ENCODE measurements at regions not wholly inside any gene's neighbourhood (a gene's known extent, or its start where the extent isn't known, plus 50 kb on each side); places are given as distances from the start of the nearest gene placed in this dataset.

DNA sequence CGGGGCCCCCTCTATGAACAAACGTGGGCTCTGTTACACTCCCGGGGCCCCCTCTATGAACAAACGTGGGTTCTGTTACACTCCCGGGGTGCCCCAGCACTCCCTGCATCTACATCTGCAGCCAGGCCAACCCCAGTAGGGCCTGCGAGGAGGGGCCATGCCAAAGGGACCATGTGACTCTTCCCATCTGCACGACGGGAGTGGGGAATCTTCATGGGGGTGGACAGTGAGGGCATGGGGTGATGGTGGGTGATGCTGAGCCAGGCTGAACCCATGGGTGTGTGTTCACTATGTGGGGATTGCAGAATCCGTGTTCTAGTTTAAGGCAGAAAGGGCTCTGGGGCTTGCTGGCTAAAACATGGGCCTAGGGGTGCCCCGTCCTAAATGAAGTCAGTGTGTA, 69.9 kb upstream of the ARHGEF7 start (continued):
- TF ChIP-seq, protein P1, sequence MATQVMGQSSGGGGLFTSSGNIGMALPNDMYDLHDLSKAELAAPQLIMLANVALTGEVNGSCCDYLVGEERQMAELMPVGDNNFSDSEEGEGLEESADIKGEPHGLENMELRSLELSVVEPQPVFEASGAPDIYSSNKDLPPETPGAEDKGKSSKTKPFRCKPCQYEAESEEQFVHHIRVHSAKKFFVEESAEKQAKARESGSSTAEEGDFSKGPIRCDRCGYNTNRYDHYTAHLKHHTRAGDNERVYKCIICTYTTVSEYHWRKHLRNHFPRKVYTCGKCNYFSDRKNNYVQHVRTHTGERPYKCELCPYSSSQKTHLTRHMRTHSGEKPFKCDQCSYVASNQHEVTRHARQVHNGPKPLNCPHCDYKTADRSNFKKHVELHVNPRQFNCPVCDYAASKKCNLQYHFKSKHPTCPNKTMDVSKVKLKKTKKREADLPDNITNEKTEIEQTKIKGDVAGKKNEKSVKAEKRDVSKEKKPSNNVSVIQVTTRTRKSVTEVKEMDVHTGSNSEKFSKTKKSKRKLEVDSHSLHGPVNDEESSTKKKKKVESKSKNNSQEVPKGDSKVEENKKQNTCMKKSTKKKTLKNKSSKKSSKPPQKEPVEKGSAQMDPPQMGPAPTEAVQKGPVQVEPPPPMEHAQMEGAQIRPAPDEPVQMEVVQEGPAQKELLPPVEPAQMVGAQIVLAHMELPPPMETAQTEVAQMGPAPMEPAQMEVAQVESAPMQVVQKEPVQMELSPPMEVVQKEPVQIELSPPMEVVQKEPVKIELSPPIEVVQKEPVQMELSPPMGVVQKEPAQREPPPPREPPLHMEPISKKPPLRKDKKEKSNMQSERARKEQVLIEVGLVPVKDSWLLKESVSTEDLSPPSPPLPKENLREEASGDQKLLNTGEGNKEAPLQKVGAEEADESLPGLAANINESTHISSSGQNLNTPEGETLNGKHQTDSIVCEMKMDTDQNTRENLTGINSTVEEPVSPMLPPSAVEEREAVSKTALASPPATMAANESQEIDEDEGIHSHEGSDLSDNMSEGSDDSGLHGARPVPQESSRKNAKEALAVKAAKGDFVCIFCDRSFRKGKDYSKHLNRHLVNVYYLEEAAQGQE (IDR thresholded peaks at IDR 0.05; ENCODE audit: unreplicated experiment) = no peak
- TF ChIP-seq EZH2phosphoT487 (IDR thresholded peaks at IDR 0.05; ENCODE audit: unreplicated experiment) (no peak), STAT1 (IDR thresholded peaks at IDR 0.05; ENCODE audit: unreplicated experiment) (no peak), EZH2 (IDR thresholded peaks at IDR 0.05; ENCODE audit: low read depth, unreplicated experiment) (no peak), ZNF331 (CRISPR knock-in tag; IDR thresholded peaks at IDR 0.05; ENCODE audit: low read depth) (no peak), POLR2AphosphoS5 (IDR thresholded peaks at IDR 0.05; ENCODE audit: low read depth) (no peak), JUNB (IDR thresholded peaks at IDR 0.05; ENCODE audit: unreplicated experiment) (no peak), NANOG (IDR thresholded peaks at IDR 0.05; ENCODE audit: borderline replicate concordance) (no peak)
- TF ChIP-seq, protein P2, sequence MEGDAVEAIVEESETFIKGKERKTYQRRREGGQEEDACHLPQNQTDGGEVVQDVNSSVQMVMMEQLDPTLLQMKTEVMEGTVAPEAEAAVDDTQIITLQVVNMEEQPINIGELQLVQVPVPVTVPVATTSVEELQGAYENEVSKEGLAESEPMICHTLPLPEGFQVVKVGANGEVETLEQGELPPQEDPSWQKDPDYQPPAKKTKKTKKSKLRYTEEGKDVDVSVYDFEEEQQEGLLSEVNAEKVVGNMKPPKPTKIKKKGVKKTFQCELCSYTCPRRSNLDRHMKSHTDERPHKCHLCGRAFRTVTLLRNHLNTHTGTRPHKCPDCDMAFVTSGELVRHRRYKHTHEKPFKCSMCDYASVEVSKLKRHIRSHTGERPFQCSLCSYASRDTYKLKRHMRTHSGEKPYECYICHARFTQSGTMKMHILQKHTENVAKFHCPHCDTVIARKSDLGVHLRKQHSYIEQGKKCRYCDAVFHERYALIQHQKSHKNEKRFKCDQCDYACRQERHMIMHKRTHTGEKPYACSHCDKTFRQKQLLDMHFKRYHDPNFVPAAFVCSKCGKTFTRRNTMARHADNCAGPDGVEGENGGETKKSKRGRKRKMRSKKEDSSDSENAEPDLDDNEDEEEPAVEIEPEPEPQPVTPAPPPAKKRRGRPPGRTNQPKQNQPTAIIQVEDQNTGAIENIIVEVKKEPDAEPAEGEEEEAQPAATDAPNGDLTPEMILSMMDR (conservative IDR thresholded peaks at IDR 0.05; ENCODE audit: low read depth in 2 of 2) = no peak
- TF ChIP-seq, protein P3, sequence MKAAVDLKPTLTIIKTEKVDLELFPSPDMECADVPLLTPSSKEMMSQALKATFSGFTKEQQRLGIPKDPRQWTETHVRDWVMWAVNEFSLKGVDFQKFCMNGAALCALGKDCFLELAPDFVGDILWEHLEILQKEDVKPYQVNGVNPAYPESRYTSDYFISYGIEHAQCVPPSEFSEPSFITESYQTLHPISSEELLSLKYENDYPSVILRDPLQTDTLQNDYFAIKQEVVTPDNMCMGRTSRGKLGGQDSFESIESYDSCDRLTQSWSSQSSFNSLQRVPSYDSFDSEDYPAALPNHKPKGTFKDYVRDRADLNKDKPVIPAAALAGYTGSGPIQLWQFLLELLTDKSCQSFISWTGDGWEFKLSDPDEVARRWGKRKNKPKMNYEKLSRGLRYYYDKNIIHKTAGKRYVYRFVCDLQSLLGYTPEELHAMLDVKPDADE (IDR thresholded peaks at IDR 0.05) = no peak

DNA sequence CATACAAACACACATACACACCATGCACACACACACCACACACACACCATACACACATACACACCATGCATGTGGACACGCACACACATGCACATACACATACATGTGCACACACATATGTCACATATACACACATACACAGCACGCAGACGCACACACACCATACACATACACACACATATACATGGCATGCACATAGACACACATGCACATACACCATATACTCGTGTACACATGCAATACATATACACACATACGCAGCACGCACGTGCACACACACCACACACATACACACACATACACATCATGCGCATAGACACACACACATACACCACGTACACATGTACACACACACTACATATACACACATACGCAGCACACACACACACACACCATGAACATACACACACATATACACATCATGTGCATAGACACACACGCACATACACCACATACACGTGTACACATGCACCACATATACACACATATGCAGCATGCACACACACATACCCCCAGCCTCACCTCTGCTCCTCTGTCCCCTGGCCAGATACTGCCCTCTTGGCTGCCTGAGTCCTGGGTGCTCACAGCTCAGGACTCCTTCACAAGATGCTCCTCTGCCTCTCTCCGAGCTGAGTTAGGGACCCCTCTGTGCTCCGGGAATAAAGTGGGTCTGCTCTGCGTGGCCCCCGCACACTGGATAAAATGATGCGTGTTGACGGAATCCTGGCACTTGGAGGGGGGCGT, 70.9 kb upstream of the ARHGEF7 start:
- H3K27me3 ChIP-seq (ENCODE audit: insufficient read depth) = no peaks in the 10 kb centered on the region
- Mint-ChIP-seq H3K4me1 (no peaks in the 10 kb centered on the region), H3K27ac (no peak overlapping the region), H3K9me3 (peaks cover 41% of the 10 kb centered on the region), H3K4me3 (no peak overlapping the region), H3K27me3 (ENCODE audit: insufficient read depth, low read depth, poor library complexity) (no peaks in the 10 kb centered on the region), H3K36me3 (ENCODE audit: low read depth) (peaks cover 30% of the 10 kb centered on the region)
- H2AFZ ChIP-seq = no peak overlapping the region
- no peaks in the 10 kb centered on the region for H3F3A ChIP-seq (replicated peaks; ENCODE audit: low read depth)
- H3K79me2 ChIP-seq (replicated peaks; ENCODE audit: insufficient read depth) = no peaks in the 10 kb centered on the region
- H4K20me1 ChIP-seq (replicated peaks; ENCODE audit: insufficient read depth) = no peaks in the 10 kb centered on the region
- no peak overlapping the region for H3K27ac ChIP-seq (ENCODE audit: low read depth)
- no peaks in the 10 kb centered on the region for H3K4me1 ChIP-seq (ENCODE audit: insufficient read depth)
- no peak for ATAC-seq
- H3K4me3 ChIP-seq = no peak overlapping the region
- no peak for DNase-seq (ENCODE audit: low spot score)
- peaks cover 5% of the 10 kb centered on the region for H3K9me2 ChIP-seq (ENCODE audit: insufficient read depth)
- no peaks in the 10 kb centered on the region; the same call in 1 of the 2 replicates for H3K36me3 ChIP-seq (ENCODE audit: insufficient read depth)
- no peak overlapping the region for H3K4me2 ChIP-seq
- no peak for TF ChIP-seq ZNF331 (CRISPR knock-in tag; IDR thresholded peaks at IDR 0.05; ENCODE audit: low read depth)
- no peak for TF ChIP-seq CREB1 (CRISPR knock-in tag; IDR thresholded peaks at IDR 0.05; ENCODE audit: low read depth)
- no peak for TF ChIP-seq EZH2phosphoT487 (IDR thresholded peaks at IDR 0.05; ENCODE audit: unreplicated experiment)
- TF ChIP-seq, protein P4, sequence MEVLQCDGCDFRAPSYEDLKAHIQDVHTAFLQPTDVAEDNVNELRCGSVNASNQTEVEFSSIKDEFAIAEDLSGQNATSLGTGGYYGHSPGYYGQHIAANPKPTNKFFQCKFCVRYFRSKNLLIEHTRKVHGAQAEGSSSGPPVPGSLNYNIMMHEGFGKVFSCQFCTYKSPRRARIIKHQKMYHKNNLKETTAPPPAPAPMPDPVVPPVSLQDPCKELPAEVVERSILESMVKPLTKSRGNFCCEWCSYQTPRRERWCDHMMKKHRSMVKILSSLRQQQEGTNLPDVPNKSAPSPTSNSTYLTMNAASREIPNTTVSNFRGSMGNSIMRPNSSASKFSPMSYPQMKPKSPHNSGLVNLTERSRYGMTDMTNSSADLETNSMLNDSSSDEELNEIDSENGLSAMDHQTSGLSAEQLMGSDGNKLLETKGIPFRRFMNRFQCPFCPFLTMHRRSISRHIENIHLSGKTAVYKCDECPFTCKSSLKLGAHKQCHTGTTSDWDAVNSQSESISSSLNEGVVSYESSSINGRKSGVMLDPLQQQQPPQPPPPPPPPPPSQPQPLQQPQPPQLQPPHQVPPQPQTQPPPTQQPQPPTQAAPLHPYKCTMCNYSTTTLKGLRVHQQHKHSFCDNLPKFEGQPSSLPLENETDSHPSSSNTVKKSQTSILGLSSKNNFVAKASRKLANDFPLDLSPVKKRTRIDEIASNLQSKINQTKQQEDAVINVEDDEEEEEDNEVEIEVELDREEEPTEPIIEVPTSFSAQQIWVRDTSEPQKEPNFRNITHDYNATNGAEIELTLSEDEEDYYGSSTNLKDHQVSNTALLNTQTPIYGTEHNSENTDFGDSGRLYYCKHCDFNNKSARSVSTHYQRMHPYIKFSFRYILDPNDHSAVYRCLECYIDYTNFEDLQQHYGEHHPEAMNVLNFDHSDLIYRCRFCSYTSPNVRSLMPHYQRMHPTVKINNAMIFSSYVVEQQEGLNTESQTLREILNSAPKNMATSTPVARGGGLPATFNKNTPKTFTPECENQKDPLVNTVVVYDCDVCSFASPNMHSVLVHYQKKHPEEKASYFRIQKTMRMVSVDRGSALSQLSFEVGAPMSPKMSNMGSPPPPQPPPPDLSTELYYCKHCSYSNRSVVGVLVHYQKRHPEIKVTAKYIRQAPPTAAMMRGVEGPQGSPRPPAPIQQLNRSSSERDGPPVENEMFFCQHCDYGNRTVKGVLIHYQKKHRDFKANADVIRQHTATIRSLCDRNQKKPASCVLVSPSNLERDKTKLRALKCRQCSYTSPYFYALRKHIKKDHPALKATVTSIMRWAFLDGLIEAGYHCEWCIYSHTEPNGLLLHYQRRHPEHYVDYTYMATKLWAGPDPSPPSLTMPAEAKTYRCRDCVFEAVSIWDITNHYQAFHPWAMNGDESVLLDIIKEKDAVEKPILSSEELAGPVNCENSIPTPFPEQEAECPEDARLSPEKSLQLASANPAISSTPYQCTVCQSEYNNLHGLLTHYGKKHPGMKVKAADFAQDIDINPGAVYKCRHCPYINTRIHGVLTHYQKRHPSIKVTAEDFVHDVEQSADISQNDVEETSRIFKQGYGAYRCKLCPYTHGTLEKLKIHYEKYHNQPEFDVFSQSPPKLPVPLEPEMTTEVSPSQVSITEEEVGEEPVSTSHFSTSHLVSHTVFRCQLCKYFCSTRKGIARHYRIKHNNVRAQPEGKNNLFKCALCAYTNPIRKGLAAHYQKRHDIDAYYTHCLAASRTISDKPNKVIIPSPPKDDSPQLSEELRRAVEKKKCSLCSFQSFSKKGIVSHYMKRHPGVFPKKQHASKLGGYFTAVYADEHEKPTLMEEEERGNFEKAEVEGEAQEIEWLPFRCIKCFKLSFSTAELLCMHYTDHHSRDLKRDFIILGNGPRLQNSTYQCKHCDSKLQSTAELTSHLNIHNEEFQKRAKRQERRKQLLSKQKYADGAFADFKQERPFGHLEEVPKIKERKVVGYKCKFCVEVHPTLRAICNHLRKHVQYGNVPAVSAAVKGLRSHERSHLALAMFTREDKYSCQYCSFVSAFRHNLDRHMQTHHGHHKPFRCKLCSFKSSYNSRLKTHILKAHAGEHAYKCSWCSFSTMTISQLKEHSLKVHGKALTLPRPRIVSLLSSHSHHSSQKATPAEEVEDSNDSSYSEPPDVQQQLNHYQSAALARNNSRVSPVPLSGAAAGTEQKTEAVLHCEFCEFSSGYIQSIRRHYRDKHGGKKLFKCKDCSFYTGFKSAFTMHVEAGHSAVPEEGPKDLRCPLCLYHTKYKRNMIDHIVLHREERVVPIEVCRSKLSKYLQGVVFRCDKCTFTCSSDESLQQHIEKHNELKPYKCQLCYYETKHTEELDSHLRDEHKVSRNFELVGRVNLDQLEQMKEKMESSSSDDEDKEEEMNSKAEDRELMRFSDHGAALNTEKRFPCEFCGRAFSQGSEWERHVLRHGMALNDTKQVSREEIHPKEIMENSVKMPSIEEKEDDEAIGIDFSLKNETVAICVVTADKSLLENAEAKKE (CRISPR knock-in tag; IDR thresholded peaks at IDR 0.05) = no peak
- no peak for TF ChIP-seq POLR2AphosphoS5 (IDR thresholded peaks at IDR 0.05; ENCODE audit: low read depth)
- TF ChIP-seq NANOG (IDR thresholded peaks at IDR 0.05; ENCODE audit: borderline replicate concordance) = no peak

Data from GM23338 (cell line).